ENCODE measurements at regions not wholly inside any gene's neighbourhood (a gene's known extent, or its start where the extent isn't known, plus 50 kb on each side); places are given as distances from the start of the nearest gene placed in this dataset.

GRCh38 chr1:112070677-112071076 is 81.2 kb upstream of the KCND3 start:
- Mint-ChIP-seq H3K36me3 (ENCODE audit: unreplicated experiment) (peaks cover 4% of the 10 kb centered on the region), H3K9me3 (ENCODE audit: unreplicated experiment) (peaks cover 4% of the 10 kb centered on the region), H3K27ac (ENCODE audit: unreplicated experiment) (no peak overlapping the region), H3K4me1 (ENCODE audit: low read depth, unreplicated experiment) (no peaks in the 10 kb centered on the region), H3K4me3 (ENCODE audit: unreplicated experiment) (no peak overlapping the region), H3K27me3 (ENCODE audit: unreplicated experiment) (peaks cover 3% of the 10 kb centered on the region)
- TF ChIP-seq CTCF (IDR thresholded peaks at IDR 0.05; ENCODE audit: partially characterized antibody, unreplicated experiment) = no peak
- DNase-seq = no peak

GRCh38 chr1:112074711-112075110 is 85.2 kb upstream of the KCND3 start:
- peaks cover under 1% of the 10 kb centered on the region for H3K4me1 Mint-ChIP-seq (ENCODE audit: low read depth, unreplicated experiment)
- H3K9me3 Mint-ChIP-seq (ENCODE audit: unreplicated experiment) = peaks cover 7% of the 10 kb centered on the region
- DNase-seq = no peak
- H3K36me3 Mint-ChIP-seq (ENCODE audit: unreplicated experiment) = peaks cover 4% of the 10 kb centered on the region
- no peaks in the 10 kb centered on the region for H3K27me3 Mint-ChIP-seq (ENCODE audit: unreplicated experiment)
- TF ChIP-seq CTCF (IDR thresholded peaks at IDR 0.05; ENCODE audit: partially characterized antibody, unreplicated experiment) = no peak
- H3K27ac Mint-ChIP-seq (ENCODE audit: unreplicated experiment) = no peak overlapping the region
- no peak overlapping the region for H3K4me3 Mint-ChIP-seq (ENCODE audit: unreplicated experiment)

GRCh38 chr1:112075566-112075965 is 86.1 kb upstream of the KCND3 start:
- TF ChIP-seq CTCF (IDR thresholded peaks at IDR 0.05; ENCODE audit: partially characterized antibody, unreplicated experiment) = no peak
- no peak overlapping the region for H3K27ac Mint-ChIP-seq (ENCODE audit: unreplicated experiment)
- H3K9me3 Mint-ChIP-seq (ENCODE audit: unreplicated experiment) = peaks cover 6% of the 10 kb centered on the region
- no peak for DNase-seq
- no peaks in the 10 kb centered on the region for H3K27me3 Mint-ChIP-seq (ENCODE audit: unreplicated experiment)
- peaks cover 4% of the 10 kb centered on the region for H3K4me1 Mint-ChIP-seq (ENCODE audit: low read depth, unreplicated experiment)
- H3K4me3 Mint-ChIP-seq (ENCODE audit: unreplicated experiment) = no peak overlapping the region
- no peaks in the 10 kb centered on the region for H3K36me3 Mint-ChIP-seq (ENCODE audit: unreplicated experiment)

GRCh38 chr1:112079446-112079845 is 90.0 kb upstream of the KCND3 start:
- Mint-ChIP-seq H3K27me3 (ENCODE audit: unreplicated experiment) (no peaks in the 10 kb centered on the region), H3K4me1 (ENCODE audit: low read depth, unreplicated experiment) (peaks cover 4% of the 10 kb centered on the region), H3K4me3 (ENCODE audit: unreplicated experiment) (no peak overlapping the region), H3K36me3 (ENCODE audit: unreplicated experiment) (no peaks in the 10 kb centered on the region), H3K27ac (ENCODE audit: unreplicated experiment) (no peak overlapping the region), H3K9me3 (ENCODE audit: unreplicated experiment) (peaks cover 4% of the 10 kb centered on the region)
- TF ChIP-seq CTCF (IDR thresholded peaks at IDR 0.05; ENCODE audit: partially characterized antibody, unreplicated experiment) = no peak
- no peak for DNase-seq

GRCh38 chr1:112083487-112083886 is 94.0 kb upstream of the KCND3 start:
- Mint-ChIP-seq H3K27ac (ENCODE audit: unreplicated experiment) (no peak overlapping the region), H3K27me3 (ENCODE audit: unreplicated experiment) (no peaks in the 10 kb centered on the region), H3K36me3 (ENCODE audit: unreplicated experiment) (no peaks in the 10 kb centered on the region), H3K4me1 (ENCODE audit: low read depth, unreplicated experiment) (peaks cover 4% of the 10 kb centered on the region), H3K9me3 (ENCODE audit: unreplicated experiment) (no peaks in the 10 kb centered on the region), H3K4me3 (ENCODE audit: unreplicated experiment) (no peak overlapping the region)
- no peak for TF ChIP-seq CTCF (IDR thresholded peaks at IDR 0.05; ENCODE audit: partially characterized antibody, unreplicated experiment)
- no peak for DNase-seq
